ENCODE measurements at regions not wholly inside any gene's neighbourhood (a gene's known extent, or its start where the extent isn't known, plus 50 kb on each side); places are given as distances from the start of the nearest gene placed in this dataset.

GRCh38 chr2:161017780-161018470, 142.3 kb upstream of the TANK start:
- DNase-seq (ENCODE audit: low read depth) = no peak

GRCh38 chr2:161019311-161019710, 140.9 kb upstream of the TANK start:
- DNase-seq (ENCODE audit: low read depth) = no peak

- DNase-seq (ENCODE audit: low read depth) = no peak
Measured at GRCh38 chr2:161020437-161020836, 139.8 kb upstream of the TANK start.

- no peak for DNase-seq (ENCODE audit: low read depth)
Measured at GRCh38 chr2:161028581-161028980, 131.6 kb upstream of the TANK start.

- no peak for DNase-seq (ENCODE audit: low read depth)
Measured at GRCh38 chr2:161029321-161029720, 130.9 kb upstream of the TANK start.

GRCh38 chr2:161030260-161031063, 129.8 kb upstream of the TANK start:
- DNase-seq (ENCODE audit: low read depth) = no peak

- DNase-seq (ENCODE audit: low read depth) = no peak
Measured at GRCh38 chr2:161031511-161031910, 128.7 kb upstream of the TANK start.

- no peak for DNase-seq (ENCODE audit: low read depth)
Measured at GRCh38 chr2:161032635-161033034, 127.6 kb upstream of the TANK start.

GRCh38 chr2:161033059-161033660, 127.1 kb upstream of the TANK start:
- no peak for DNase-seq (ENCODE audit: low read depth)

- no peak for DNase-seq (ENCODE audit: low read depth)
Measured at GRCh38 chr2:161036926-161037325, 123.3 kb upstream of the TANK start.

GRCh38 chr2:161039071-161039470, 121.2 kb upstream of the TANK start:
- no peak for DNase-seq (ENCODE audit: low read depth)

- no peak for DNase-seq (ENCODE audit: low read depth)
Measured at GRCh38 chr2:161041356-161041755, 118.9 kb upstream of the TANK start.

- DNase-seq (ENCODE audit: low read depth) = no peak
Measured at GRCh38 chr2:161042990-161043625, 117.1 kb upstream of the TANK start.

GRCh38 chr2:161044095-161044865, 115.9 kb upstream of the TANK start:
- no peak for DNase-seq (ENCODE audit: low read depth)

GRCh38 chr2:161044921-161045320, 115.3 kb upstream of the TANK start:
- no peak for DNase-seq (ENCODE audit: low read depth)

- DNase-seq (ENCODE audit: low read depth) = no peak
Measured at GRCh38 chr2:161045726-161046125, 114.5 kb upstream of the TANK start.

- no peak for DNase-seq (ENCODE audit: low read depth)
Measured at GRCh38 chr2:161046876-161047275, 113.4 kb upstream of the TANK start.

- no peak for DNase-seq (ENCODE audit: low read depth)
Measured at GRCh38 chr2:161048317-161048716, 111.9 kb upstream of the TANK start.

- DNase-seq (ENCODE audit: low read depth) = no peak
Measured at GRCh38 chr2:161049559-161049958, 110.7 kb upstream of the TANK start.

- DNase-seq (ENCODE audit: low read depth) = no peak
Measured at GRCh38 chr2:161052214-161052613, 108.0 kb upstream of the TANK start.

GRCh38 chr2:161055289-161055688, 104.9 kb upstream of the TANK start:
- no peak for DNase-seq (ENCODE audit: low read depth)

GRCh38 chr2:161059388-161059787, 100.8 kb upstream of the TANK start:
- no peak for DNase-seq (ENCODE audit: low read depth)

Data from forelimb muscle (tissue), 1 donor.